ENCODE measurements at regions not wholly inside any gene's neighbourhood (a gene's known extent, or its start where the extent isn't known, plus 50 kb on each side); places are given as distances from the start of the nearest gene placed in this dataset.

DNA sequence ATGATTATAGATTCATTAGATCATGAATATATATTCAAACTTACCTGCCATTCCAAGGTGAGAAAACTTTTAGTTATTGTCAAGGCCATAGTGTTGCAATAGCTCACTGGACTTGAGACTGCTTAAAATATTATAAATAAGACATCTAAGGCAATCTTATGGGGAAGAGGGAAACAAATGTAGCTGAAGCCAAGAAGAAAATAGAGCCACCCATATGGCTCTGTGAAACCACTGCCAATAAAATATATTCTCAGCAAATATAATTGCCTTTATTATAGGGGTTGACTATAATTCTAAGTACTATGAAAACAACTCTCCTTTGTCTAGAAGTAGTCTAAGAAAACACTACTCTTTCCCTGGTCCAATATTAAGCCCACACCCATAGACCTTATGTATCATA lies 938.5 kb downstream of the FSTL5 start:
- no peak for DNase-seq (ENCODE audit: low spot score)

DNA sequence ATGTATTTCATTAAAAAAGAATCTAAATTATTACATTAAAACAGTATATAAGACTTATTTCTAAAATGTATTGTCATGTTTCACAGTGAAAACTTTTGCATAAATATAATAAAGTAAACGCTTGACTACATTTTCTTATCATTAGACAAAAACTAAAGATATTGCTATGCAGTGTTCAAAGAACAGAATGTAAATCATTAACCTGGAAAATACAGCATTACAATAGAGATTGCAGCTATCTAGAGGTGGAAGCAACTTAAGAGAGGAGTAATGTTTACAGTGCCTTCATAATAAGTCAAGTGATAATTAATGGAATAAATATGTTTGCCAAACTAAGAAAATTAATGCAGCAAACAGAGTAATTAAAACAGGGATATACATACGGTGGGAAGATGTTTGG lies 940.9 kb downstream of the FSTL5 start:
- DNase-seq (ENCODE audit: low spot score), result no peak

DNA sequence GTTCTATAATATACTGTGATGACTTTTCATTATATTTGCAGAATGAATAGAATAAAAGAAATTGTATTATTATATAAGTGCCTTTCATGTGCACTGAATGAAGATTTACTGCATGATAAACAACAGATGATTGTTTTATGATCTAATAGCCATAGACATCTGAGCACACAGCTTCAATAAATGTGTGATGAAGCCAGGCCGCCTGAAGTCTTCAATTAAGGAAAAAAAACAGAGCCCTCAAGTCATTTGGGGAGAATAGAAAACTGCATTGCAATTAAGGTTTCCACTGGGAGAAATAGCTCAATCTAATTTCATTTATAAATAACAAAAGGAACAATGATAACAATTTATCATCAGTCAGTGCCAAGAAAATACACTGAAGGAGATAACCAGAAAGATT lies 955.2 kb downstream of the FSTL5 start:
- no peak for DNase-seq (ENCODE audit: low spot score)

DNA sequence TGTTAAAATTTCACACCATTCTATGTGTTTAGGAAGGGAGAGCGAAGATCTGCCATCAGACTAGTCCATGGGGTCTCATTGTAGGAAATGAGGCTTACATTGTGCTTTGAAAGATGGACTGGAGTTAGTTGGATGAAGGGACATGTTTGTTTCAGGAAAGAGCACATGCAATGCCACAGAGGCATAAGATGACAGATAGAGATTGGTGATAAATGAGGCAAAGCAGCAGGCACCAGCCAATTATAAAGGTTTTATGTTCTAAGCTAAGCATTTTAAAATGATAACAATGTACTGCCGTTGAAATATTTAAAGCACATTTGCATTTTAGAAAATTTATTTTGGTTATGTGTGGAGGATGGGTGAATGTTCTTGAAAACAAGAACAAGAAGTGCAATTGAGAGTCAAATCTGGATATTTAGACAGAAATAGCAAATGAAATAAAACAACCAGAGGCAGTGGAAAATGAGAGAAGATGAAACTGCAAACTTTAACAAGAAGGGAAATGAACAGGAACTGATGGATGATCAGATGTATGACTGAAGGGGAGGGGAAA lies 957.2 kb downstream of the FSTL5 start:
- DNase-seq (ENCODE audit: low spot score), result no peak

DNA sequence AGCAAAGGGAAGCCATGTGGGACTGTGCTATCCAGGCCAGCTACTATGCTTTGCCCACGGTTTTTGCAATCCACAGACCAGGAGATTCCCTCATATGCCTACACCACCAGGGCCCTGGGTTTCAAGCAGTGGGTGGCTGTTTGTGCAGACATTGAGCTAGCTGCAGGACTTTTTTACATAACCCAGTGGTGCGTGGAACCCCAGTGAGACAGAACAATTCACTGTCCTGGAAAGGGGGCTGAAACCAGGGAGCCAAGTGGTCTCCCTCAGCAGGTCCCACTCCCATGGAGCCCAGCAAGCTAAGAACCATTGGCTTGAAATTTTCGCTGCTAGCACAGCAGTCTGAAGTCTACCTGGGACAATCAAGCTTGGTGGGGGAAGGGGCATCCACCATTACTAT lies 959.9 kb downstream of the FSTL5 start:
- no peak for DNase-seq (ENCODE audit: low spot score)

DNA sequence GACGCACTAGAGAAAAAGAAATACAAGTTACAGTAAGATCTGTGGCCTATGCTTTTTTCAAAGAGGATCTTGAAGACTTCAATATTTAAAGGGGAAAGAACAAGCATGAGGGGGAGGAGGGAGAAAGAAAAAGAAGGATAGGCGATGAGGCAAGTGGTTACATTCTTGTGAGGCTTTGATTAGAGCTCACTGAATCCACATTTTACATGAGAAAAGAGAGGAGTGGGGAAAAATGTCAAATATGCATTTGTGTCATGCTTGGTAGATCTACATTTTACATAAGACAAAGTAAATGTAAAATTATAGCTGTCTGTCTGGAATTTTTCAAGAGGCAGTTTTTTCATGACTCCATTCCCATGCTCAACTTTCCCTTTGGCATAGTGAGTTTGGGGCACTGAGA lies 965.9 kb downstream of the FSTL5 start:
- DNase-seq (ENCODE audit: low spot score), result no peak

DNA sequence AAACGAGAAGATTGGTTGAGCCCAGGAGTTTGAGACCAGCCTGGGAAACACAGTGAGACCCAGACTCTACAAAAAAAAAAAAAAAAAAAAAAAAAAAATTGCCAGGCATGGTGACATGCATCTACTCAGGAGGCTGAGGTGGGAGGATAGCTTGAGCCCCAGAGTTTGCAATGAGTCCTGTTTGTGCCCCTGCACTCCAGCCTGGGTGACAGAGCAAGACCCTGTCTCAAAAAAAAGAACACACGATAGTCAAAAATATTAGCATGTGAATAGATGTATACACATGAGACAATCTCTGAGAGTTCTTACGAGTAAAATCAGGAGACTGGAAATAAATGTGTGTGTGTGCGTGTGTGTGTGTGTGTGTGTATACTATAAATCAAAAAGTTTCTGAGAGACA lies 966.3 kb downstream of the FSTL5 start:
- DNase-seq (ENCODE audit: low spot score), result no peak

DNA sequence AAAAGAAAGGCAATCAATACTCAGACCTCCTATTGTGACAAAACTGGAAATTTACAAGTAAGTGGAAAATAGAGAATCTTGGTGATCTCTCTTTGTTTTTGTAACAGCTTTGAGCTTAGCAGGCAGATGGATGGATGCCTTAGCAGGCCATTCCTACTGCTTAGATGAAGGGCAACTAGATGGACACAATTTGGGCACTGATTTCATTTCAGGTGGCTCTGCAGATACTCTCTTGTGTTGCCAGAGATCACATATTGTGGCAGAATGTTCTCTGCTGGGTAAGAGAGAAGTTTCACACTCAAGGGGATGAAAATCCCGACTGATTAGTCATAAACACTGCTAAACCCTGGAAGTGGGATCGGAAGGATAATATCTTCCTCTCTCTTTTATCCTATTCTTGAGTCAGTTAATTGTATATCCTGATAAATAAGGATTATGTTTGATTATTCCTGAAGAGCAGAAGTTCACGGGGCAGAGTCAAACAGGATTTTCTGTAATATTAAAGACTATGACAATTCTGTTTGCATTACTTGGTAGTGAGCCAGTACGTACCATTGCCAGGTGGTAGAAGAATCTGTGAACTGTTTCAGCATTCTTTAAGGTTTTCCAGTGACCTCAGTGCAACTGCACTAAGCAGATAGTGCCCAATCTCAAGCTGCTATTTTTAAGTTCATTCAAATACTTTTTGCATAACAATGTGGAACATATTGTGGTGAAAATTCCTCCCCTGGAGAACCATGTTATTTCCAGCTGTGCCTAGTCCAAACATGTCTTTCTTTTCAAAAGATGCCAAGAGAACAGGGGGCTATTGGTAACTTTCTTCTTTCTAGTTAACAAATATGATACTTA lies 974.3 kb downstream of the FSTL5 start:
- no peak for DNase-seq (ENCODE audit: low spot score)

DNA sequence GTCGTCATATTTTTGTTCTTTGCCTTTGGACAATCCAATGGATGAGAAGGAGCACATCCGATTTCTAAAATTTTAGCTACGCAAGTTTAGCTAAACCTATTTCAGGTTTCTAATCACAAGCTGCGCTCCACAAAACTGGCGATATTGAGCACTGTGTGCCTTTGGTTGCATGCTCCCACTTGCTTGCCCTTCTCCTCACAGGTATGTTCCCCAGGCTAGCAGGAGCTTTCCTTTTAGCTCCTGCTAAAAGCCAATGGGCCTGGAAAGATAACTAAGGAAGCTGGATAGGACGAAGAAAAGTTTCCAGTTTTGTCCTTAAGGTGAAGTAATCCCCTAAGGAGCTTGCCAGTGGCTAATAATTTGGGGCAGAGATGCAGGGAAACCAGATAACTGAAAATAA lies 975.2 kb downstream of the FSTL5 start:
- DNase-seq (ENCODE audit: low spot score), result no peak

DNA sequence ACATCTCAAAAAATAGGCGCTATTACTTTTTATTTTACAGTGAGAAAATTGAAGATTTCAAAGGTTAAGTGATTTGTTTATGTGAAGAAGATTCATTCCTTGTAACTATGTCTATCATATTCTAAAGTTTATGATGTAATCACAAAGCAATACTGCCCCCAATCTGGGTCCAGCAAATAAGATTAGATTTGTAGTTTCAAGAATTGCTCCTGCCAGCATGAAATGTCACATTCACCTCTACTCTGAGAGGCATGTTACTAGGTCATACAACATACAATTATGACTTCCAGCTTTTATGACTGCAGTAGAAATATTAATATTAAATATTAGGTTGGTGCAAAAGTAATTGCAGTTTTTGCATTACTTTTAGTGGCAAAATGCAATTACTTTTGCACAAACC lies 976.2 kb downstream of the FSTL5 start:
- DNase-seq (ENCODE audit: low spot score), result no peak

DNA sequence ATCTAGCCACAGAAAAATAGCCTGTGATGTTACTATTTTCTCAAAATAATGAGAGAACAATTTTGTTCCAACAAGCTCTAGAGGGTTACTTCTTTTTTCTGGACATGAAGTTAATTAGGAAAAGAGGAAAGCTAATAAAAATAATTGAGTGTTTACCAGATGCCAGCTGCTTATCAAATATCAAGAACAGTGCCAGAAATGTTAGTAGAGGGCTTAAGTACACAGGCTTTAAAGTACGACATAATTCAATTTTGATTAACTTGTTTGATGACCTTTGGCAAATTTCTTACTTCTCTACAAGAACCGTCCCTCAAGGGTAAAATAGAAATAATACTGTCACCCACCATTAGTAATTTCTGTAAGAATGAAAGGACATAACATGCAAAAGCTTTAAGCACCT lies 977.0 kb downstream of the FSTL5 start:
- no peak for DNase-seq (ENCODE audit: low spot score)

DNA sequence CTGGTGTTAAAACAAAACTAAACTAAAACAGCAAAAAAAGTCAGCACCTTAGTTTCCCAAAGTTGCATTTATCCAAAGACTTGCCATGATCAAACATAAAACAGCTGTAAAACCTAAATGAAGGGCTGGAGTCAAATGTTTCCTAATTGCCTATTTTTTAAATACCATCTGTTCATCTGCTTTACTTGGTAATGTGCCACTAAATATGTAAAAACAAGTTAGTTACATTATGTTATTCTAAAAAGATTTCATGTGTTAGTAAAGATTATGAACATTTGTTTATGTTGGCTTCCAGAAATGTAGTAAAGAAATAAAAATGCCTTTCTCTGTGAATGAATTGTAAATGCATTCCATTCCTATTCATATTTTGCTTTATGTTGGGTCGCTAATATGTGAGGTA lies 977.8 kb downstream of the FSTL5 start:
- DNase-seq (ENCODE audit: low spot score), result no peak

DNA sequence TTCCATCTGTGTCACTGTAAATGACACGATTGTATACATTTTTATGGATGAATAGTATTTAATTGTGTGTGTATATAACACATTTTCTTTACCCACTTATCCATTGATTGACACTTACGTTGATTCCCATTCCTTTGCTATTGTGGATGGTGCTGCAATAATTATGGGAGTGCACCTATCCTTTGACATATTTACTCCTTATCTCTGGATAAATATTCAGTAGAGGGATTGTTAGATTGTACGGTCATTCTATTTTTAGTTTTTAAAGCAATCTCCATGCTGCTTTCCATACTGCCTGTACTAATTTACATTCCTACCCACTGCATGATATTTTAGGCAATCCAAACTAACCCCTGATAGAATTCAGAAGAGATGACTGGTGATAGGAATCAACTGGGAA lies 980.1 kb downstream of the FSTL5 start:
- no peak for DNase-seq (ENCODE audit: low spot score)

DNA sequence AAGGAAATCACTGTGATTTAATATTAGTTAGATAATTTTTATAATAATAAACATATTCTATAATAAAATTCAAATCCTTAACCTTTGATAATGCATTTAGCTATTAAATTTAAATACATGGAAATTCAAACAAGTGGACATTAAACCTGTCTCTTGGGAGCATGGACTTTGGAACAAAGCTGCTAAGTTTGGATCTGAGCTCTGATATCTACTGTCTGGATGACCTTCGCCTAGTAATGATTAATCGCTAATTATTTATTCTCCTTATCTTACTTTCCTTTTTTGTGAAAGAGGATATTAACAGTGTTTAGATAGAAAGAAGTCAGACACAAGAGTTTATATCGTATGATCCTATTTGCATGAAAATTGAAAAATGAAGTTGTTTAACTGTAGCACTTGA lies 980.9 kb downstream of the FSTL5 start:
- DNase-seq (ENCODE audit: low spot score), result no peak

DNA sequence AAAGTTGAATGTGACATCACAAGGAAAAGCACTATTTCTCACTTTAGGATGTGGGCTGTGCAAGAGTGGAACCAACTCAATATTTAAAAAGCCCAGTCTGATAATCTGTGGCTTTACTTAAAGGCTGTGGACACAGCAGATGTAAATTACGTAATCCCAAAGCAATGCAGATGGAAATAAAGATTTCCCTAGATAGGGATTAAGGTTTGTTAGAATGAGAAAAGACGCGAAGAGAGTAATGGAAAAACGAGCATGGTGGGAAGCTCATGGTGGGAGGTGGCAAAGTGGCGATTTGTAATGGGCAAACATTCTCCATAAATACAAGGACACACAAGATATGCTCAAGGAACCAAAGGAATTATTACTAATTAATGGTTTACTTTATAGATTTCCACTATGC lies 985.5 kb downstream of the FSTL5 start:
- DNase-seq (ENCODE audit: low spot score), result no peak

DNA sequence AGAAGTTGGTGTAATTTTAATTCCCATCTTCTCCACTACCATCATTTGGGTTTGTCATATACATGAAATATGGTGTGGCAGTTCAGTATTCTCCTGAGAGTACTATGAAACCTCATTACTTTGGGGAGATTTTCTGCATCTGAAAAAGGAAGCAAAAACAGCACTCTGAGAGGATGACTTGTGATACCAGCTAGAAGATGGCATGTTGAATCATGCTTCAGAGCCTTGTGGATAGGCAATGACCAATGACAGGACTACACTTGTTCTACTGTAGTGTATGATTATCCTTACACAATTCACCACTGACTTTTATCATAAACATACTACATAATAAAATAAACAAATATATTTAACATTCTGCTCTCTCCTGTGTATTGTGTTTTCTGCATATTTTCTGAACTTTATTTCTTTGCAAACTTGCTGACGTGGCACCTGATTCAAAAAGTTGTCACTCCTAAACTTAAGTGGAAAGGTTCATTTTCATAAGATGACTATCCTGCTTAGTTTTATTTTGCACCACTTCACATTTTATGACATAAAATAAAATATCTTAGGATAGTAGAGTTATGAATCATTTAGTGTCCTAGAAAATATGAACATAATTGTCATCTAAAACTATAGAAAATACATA lies 991.3 kb downstream of the FSTL5 start:
- no peak for DNase-seq (ENCODE audit: low spot score)

DNA sequence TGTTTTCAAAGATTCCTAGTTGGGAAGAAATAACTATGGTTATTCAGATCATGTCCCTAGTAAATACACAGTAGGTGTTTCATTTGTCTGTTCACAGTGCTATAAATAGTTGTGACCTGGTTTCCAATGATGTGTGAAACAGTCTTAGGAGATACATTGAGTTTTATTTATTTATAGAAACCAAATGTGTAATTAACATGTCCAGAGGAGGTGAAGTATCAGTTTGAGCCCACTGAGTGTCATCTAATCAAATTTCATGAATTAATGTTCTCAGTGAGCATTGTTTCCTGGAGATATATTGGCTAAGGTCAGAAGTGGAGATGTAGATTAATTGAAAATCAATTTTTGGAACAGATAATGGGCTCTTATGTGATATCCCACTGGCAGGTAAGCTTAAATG lies 996.3 kb downstream of the FSTL5 start:
- no peak for DNase-seq (ENCODE audit: low spot score)

DNA sequence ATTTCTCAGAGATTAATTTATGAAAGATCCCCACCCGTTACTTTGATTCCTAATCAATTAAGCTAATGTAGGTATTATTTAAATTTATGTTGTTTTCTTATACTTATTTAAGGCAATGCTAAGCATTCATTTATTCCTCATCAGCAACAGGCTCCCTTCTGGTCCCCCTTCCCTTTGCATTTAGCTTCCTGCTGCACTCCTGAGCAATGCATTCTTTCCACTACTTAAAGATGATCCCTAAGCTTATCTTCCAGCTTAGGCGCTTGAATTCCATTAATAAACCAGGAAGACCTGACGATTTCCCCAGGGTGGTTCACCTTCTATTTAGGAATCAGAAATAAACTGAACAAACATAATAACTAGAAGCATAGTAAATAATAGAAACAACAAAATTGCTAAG lies 1003.1 kb downstream of the FSTL5 start:
- DNase-seq (ENCODE audit: low spot score), result no peak

DNA sequence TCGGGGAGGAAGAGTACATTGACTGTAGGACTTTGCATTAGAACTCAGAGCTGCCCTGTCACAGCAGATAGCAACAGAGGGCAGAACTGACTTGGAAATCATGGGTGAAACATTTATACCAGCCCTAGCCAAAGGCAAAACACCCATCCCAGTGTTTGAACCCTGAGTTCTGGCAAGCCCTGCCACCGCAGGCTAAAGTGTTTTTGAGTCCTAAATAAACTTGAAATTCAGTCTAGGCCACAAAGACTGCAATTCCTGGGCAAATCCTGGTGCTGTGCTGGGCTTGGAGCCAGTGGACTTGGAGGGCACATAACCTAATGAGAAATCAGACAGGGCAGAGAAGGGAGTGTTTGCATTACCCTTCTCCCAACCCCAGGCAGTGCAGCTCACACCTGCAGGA lies 1015.7 kb downstream of the FSTL5 start:
- no peak for DNase-seq (ENCODE audit: low spot score)

DNA sequence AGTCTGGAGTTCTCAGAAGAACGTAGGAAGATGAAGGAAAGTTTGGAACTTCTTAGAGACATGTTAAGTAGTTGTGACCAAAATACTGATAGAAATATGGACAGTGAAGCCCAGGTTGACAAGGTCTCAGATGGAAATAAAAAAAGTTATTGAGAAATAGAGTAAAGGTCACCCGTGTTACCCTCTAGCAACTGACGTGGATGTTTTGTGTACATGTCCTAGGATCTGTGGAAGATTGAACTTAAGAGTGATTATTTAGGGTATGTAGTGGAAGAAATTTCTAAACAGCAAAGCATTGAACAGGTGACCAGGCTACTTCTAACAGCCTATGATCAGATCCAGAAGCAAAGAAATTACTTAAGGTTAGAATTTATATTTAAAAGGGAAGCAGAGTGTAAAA lies 1020.4 kb downstream of the FSTL5 start:
- no peak for DNase-seq (ENCODE audit: low spot score)

DNA sequence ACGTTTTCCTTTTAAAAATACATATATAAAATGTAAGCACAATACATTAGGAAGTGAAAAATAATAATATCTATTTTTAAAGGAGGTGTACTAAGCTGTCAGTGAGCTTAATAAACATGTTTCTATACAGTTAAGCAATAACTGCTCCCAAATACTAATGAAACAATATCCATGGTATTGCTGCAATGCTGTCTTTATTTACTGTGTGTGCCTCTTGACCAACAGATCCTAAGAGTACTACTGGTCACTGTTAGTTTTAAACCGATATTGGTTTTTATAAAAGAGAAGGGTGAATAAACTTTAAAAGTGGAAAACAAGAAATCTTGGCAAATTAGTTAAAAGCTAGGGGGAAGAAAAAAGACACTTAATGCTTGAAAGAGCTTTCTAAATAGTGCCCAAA lies 1029.0 kb downstream of the FSTL5 start:
- DNase-seq (ENCODE audit: low spot score), result no peak

DNA sequence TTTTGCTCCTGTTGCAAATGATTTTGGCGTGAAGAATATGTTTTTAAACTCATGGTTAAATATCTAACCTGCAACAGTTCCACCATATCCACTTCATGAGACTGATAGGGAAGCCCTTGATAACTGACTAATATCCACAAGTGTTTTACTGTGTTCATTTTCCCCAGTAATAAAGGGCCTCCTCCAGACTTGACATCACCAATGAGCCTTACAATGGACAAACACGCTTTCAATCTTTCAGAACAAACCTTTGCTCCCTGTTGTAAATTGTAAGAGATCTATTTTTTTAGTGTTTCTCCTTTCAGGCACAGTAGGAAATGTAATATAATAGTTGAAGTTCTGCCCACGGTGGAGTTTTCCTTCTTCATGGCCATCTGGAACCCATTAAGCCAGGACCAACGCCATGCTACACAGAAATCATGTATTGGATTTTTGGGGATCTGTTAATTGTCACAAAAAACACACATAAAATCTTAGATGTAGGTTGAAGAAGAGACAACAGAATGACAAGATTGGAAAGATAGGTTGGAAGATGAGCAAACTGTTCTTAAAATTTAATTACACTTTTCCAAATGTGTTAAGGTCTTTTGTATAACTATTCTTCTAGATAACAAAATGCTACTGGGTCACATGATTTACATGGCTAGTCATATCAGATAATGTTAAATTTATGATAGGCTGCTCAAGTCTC lies 1030.1 kb downstream of the FSTL5 start:
- DNase-seq (ENCODE audit: low spot score), result no peak

Measured in RKO (cell line).